ENCODE measurements at regions not wholly inside any gene's neighbourhood (a gene's known extent, or its start where the extent isn't known, plus 50 kb on each side); places are given as distances from the start of the nearest gene placed in this dataset.

GRCh38 chr3:76152028-76152427, 366.7 kb upstream of the ZNF717 start:
- TF ChIP-seq CTCF (conservative IDR thresholded peaks at IDR 0.05) (no peak), EZH2 (IDR thresholded peaks at IDR 0.05; ENCODE audit: low read depth) (no peak)

Measured in PC-9 (cell line).